CD4-positive, alpha-beta T cell treated with Interferon alpha-2 for 1 hour (primary cell): ENCODE measurements at regions not wholly inside any gene's neighbourhood (a gene's known extent, or its start where the extent isn't known, plus 50 kb on each side); places are given as distances from the start of the nearest gene placed in this dataset.

Experiments
- DNase-seq, 2 donors: peaks; one replicate each; pipeline ENCODE4 v3.0.0-alpha.2; 2020 to 2022

GRCh38 chr5:164921722-164922121, 1416.3 kb downstream of the MAT2B start:
- DNase-seq: no peak

DNA sequence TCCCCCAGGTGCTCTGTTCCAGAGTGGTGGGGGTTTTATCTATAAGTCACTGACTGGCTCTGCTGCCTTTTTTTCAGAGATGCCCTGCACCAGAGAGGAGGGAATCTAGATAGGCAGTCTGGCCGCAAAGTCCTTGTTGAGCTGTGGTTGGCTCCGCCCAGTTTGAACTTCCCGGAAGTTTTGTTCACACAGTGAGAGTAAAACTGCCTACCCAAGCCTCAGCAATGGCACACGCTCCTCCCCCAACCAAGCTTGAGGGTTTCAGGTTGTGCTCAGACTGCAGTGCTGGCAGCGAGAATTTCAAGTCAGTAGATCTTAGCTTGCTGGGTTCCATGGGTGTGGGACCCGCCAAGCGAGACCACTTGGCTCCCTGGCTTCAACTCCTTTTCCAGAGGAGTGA, 1428.6 kb downstream of the MAT2B start:
- DNase-seq: no peak

- no peak for DNase-seq
These were observed 1429.1 kb downstream of the MAT2B start for GRCh38 chr5:164934561-164934960.

GRCh38 chr5:164941132-164941531, 1435.7 kb downstream of the MAT2B start:
- DNase-seq: no peak

- DNase-seq: no peak
These were observed 1445.5 kb downstream of the MAT2B start for GRCh38 chr5:164950927-164951326.

DNA sequence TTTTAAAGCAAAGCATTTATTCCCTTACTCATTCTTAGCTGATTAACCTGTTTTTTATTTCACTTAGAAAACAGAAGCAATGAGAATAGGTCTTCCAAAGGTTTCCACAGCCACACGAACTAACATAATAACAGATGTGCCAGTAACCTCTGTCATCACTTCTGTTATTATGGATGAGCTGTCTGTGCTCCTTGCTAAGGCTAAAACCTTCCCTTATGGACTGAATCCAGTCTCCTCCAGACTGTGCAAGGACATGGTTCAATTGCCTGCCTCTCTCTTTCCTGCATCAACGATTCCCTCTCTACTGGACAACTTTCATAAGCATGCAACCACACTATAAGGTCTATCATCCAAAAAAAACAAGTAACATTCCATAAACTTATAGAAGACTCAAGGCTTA, 1446.2 kb downstream of the MAT2B start:
- DNase-seq: no peak

DNA sequence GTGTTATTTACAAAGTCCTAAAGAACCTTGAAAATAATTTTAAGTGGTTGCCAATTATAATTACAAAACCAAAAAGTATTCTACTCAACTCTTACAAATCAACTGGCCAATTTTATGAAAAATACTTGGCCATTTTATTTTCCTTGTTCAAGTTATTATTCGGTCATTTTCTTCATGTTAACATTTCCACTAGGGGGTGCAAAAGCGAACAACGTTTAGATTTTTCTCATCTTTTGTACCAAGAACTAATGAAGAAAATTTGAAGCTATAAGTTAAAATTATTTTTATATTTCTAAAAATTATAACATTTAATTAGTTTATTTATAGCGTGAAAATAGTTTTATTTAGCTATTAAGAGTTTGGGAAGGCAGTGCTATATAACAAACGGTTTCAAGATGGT, 1453.3 kb downstream of the MAT2B start:
- no peak for DNase-seq

GRCh38 chr5:164959761-164960160, 1454.3 kb downstream of the MAT2B start:
- no peak for DNase-seq

DNA sequence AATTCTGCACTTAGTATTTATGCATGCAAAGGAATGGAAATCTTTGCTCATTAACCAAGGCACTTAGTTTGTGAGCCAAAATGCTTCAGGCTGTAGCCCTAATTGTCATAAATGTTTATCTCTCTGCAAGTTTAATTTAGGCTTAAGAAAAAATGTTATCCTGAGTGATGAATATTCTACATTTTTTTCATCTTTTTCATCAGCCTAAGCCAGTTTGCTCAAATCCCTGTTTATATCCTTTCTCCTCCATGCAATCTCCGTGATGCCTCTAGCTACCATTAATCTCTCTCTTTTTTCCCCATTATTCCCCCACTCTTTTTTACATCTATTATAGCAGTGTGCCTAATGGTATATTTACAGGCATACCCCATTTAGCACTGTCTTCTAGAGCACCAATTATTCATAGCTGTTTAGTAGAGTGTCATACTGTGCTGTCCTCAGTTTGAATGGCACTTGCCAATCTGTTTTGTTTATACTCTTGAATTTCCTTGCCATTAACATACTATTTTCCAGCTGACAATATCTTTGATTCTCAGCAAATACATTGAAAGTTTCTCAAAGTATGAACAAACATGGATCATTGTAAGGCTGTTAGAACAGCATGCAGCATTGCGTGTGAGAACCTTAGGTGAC, 1457.0 kb downstream of the MAT2B start:
- no peak for DNase-seq

DNA sequence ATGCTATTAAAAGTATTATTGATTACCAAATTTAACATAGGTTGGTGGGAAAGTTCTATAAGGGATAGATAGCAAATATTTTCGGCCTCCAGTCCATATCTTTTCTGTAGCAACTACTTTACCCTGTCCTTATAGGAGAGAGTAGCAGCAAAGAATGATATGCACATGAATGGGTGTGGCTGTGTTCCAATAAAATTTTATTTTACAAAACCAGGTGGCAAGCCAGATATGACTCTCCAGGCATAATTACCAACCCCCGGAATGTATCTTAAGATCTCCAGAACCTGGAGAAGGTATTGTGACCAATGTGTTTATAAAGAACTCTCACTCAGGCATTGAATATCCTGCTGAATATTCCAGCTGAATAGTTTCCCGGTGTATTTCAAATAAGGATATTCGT, 1461.2 kb downstream of the MAT2B start:
- no peak for DNase-seq

DNA sequence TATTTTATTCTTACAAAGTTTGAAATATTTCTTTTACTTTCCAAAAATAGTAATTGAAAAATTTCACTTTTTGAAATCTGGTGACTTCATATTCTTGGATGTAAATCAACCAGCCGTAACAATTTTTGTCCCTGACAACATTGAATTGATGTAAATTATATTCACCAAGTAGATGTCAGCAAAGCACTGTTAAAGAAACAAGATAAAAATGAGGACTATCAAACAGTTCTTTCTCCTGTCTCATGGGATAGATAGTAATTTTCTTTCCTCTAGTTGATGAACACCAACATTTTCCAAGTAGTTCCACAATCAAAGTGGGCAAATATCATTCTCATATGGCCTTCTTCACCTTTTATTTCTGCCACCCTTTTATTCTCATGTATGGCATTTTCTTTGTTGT, 1461.9 kb downstream of the MAT2B start:
- no peak for DNase-seq

- DNase-seq: no peak
These were observed 1467.6 kb downstream of the MAT2B start for GRCh38 chr5:164972973-164973372.

DNA sequence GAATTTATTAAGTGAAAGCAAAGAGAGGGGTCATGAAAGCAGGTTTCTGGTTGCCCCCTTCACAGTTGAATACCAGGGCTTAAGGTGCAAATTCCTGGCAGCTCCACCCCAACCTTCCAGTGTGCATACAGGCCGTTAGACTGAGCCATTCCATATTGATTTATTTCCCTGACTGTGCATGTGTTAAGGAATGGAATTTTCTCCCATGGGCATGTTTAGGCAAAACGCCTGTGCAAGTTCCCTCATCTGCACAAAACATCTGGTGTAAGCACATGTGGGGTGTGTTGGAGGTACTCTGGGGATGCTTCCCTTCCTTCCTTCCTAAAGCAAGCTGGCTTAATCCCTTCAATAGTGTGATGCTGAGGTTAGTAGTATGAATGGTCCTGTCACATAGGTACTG, 1470.6 kb downstream of the MAT2B start:
- DNase-seq: no peak

DNA sequence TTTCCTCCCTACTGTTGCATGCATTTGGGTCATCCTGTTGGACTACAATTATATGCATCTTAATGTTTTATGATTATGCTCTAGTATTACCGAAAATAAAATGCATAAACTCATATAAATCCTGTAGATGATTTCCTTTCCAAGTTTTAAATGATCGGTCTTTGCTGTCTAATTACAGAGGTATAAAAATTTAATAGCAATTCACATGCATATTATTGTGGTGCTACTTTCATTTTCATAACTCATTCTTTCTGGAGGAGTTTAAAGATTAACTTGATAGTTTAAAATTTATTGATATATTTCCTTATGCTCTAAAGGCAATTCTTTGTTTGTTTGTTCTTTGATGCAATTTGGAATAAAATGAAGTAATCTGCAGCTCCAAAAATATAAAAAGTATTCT, 1475.1 kb downstream of the MAT2B start:
- no peak for DNase-seq

DNA sequence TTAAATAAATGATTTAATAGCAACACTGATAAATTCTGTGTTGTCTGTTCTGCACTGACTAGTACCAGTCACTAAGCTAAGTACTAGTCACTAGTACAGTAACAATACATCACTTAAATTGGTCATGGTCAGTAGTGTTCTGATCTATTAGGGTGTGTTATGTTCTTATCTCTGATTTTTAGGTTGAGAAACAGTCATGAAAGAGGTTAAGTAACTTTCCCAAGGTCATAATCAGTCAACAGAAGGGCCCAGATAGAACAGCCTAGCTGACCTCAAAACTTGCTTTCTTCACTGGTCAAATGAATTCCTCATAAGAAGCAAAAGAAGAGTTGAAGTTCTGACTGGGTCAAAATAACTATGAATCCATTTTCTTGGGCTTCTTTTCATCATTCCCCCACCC, 1492.7 kb downstream of the MAT2B start:
- DNase-seq: no peak

DNA sequence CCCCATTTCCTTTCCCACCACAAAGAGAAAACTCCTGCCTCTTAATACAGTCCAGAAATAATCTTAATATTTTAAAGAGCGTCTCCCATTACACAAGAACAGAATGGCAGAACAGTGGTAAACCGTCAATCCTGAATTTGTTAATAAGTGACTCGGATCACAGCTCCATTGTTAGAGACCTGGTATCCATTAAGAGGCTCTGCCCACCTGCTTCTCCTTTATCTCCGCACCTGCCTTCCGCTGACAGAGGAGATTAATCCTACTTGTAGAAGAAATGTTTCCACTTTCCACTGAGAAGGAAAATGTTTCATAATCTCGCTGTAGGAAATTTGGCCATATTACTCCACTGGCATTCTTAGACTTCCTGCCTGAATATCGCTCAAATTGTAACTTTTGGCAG, 1493.2 kb downstream of the MAT2B start:
- DNase-seq: no peak

GRCh38 chr5:165000479-165001190, 1495.2 kb downstream of the MAT2B start:
- no peak for DNase-seq

GRCh38 chr5:165003283-165003682, 1497.9 kb downstream of the MAT2B start:
- no peak for DNase-seq

GRCh38 chr5:165004175-165004574, 1498.8 kb downstream of the MAT2B start:
- DNase-seq: no peak

GRCh38 chr5:165014439-165014838, 1509.0 kb downstream of the MAT2B start:
- DNase-seq: no peak

DNA sequence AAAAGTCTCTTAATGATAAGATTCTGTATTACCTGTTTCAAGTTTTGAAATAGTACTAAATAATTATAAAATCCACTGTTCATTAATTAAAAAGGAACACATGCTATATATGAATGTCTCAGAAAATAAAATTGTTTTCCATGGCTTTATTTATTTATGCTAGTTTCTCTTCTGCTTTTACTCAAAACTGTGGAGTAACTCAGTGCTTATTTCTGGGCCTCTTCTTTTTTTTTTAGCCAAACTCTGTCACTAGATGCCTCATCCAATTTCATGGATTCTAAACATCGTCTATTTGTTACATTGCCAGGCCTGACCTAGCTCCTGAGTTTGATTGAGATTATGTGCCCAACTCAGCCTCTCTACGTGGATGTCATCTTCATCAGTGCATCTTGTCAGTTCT, 1509.7 kb downstream of the MAT2B start:
- DNase-seq: no peak

DNA sequence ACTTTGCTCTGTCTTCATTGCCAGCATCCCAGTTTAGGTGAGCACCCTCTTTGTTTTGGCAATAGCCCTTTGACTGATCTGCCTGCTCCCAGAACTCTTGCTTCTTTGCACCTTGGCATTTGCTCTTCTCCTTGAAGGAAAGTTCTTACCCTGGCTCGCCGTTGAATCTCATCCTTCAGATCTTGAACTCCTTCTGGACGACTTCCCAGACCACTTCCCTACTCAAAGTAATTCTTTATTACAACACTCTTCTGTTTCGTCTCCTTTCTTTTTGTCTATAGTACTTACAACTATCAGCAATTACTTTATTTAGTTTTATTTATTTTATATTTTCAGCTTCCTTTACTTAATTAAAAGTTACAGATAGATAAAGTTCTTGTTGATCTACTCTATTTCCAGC, 1510.1 kb downstream of the MAT2B start:
- no peak for DNase-seq

DNA sequence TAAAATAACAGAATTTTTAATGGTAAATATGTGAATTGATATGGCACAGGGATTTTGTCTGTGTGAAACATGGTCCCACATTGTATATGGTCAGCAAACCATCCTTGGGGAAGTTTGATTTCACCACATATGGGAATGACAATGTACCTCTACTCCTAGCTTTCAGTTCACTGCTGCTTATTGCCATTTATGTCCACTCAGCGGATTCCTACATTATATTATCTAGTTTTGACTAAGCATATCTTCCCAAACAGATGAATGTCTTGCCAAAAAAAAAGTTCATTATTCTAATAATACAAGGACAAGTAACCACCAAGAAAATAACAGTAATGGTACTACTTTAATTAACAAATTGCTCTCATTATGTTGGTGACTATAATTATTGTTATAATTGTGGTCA, 1521.6 kb downstream of the MAT2B start:
- no peak for DNase-seq

DNA sequence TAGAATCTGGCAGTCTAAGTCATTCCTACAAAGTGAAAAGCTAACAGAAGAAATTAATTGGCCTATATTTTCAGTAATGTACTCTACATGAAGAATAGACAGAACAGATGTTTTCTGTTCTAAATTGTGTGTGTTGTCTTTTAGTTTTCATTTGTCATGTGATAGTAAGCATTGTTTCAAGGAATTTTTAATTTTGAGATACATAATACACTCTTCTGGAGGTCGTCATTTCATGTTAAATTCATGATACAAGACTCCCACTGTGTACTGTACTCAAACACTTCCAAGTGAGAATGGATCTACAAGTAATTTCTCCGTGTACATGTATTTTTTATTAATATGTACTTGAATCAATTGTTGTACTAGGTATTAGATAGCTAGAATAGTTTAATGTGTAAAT, 1522.9 kb downstream of the MAT2B start:
- no peak for DNase-seq
